HCT116 (cell line): ENCODE measurements at regions not wholly inside any gene's neighbourhood (a gene's known extent, or its start where the extent isn't known, plus 50 kb on each side); places are given as distances from the start of the nearest gene placed in this dataset.

Experiments used
- ATAC-seq: fragments of 200-7000 bp; cut with Tn5 transposase; 2 replicates; pipeline ENCODE4 v1.9.1; 2020; ENCODE audit warnings: mild to moderate bottlenecking, moderate library complexity
- BruUV-seq: library from RNA; stranded (reverse); fragments of 400-500 nt; replicated peaks from 2 replicates; lab custom pipeline; 2021; lab: Mats Ljungman, UMichigan
- CTCF ChIA-PET: fragments of 300-600 bp; sonication (Branson Sonifier 250); formaldehyde crosslinking; loops from one replicate; lab custom pipeline; 2021; ENCODE audit warnings: antibody characterized with exemption; lab: Charles Lee
- POLR2A ChIA-PET: fragments of 300-600, 350-600 bp; sonication (Branson Sonifier 250); formaldehyde crosslinking; loops from one replicate; lab custom pipeline; 2021; ENCODE audit warnings: antibody characterized with exemption; lab: Charles Lee
- RAD21 ChIA-PET, 2 experiments: fragments of 300-600 bp; sonication (Branson Sonifier 250); formaldehyde crosslinking; loops; one replicate each; lab custom pipeline; 2023; ENCODE audit warnings: low total read pairs in 2 of 2; ENCODE audit not compliant: uncharacterized antibody in 2 of 2, unreplicated experiment in 2 of 2, low non-redundant PET in 1 of 2; lab: Charles Lee
- DNase-seq: peaks from one replicate; pipeline ENCODE4 v3.0.0-alpha.2; 2010; ENCODE audit warnings: low read depth, low spot score
- H2AFZ ChIP-seq: fragments of 200-600 bp; shearing (Covaris generic), sonication (generic); 2 replicates; pipeline ENCODE4 v1.6.1; 2017; ENCODE audit warnings: low read depth, mixed run types, mixed read lengths, antibody characterized with exemption, low read length; ENCODE audit not compliant: poor library complexity, severe bottlenecking
- H3K27ac ChIP-seq: 2 replicates; pipeline ENCODE4 v1.5.1; 2012; ENCODE audit warnings: low read depth, low read length
- H3K27me3 ChIP-seq: fragments of 200-600 bp; sonication (generic); 2 replicates; pipeline ENCODE4 v1.6.1; 2016; ENCODE audit warnings: mixed run types, low read length, mixed read lengths; ENCODE audit not compliant: insufficient read depth
- H3K36me3 ChIP-seq, 2 experiments: fragments of 200-500 bp in 1 of 2; fragments of 200-600 bp in 1 of 2; sonication (Bioruptor generic) in 1 of 2; sonication (generic) in 1 of 2; 2 replicates each; pipeline versions ENCODE4 v1.5.1 to v1.6.1; 2014 to 2016; ENCODE audit warnings: low read length in 2 of 2, inconsistent platforms in 1 of 2, mixed read lengths in 1 of 2, mixed run types in 1 of 2; ENCODE audit not compliant: insufficient read depth in 2 of 2, control insufficient read depth in 1 of 2
- H3K4me1 ChIP-seq, 2 experiments: fragments of 200-600 bp in 1 of 2; sonication (generic) in 1 of 2; 2 replicates each; pipeline versions ENCODE4 v1.5.1 to v1.6.1; 2012 to 2017; ENCODE audit warnings: low read length in 2 of 2, inconsistent platforms in 1 of 2, mild to moderate bottlenecking in 1 of 2, mixed read lengths in 1 of 2, mixed run types in 1 of 2, moderate library complexity in 1 of 2; ENCODE audit not compliant: insufficient read depth in 2 of 2, control insufficient read depth in 1 of 2
- H3K4me2 ChIP-seq: fragments of 200-600 bp; sonication (generic); 2 replicates; pipeline ENCODE4 v1.6.1; 2017; ENCODE audit warnings: mixed run types, low read length, mixed read lengths
- H3K4me3 ChIP-seq, 2 experiments: fragments of 200-600 bp in 1 of 2; sonication (generic) in 1 of 2; replicated peaks in 1 of 2; 2 replicates each; pipeline ENCODE4 v1.5.1; 2011 to 2016; ENCODE audit warnings: low read length in 2 of 2, control low read depth in 1 of 2, low read depth in 1 of 2, mild to moderate bottlenecking in 1 of 2, mixed read lengths in 1 of 2, mixed run types in 1 of 2
- H3K79me2 ChIP-seq: fragments of 200-600 bp; sonication (generic); 2 replicates; pipeline ENCODE4 v1.6.1; 2017; ENCODE audit warnings: mild to moderate bottlenecking, mixed run types, low read length, moderate library complexity, mixed read lengths; ENCODE audit not compliant: insufficient read depth
- H3K9ac ChIP-seq: fragments of 200-600 bp; sonication (generic); 2 replicates; pipeline ENCODE4 v1.6.1; 2016; ENCODE audit warnings: low read length, mixed read lengths
- H3K9me2 ChIP-seq: fragments of 200-600 bp; sonication (generic), shearing (Covaris generic); 2 replicates; pipeline ENCODE4 v1.6.1; 2017; ENCODE audit warnings: mixed run types, mild to moderate bottlenecking, moderate library complexity; ENCODE audit not compliant: insufficient read depth
- H3K9me3 ChIP-seq, 2 experiments: fragments of 200-500 bp in 1 of 2; fragments of 200-600 bp in 1 of 2; sonication (Bioruptor generic) in 1 of 2; sonication (generic) in 1 of 2; 2 replicates each; pipeline ENCODE4 v1.6.1; 2014 to 2017; ENCODE audit warnings: low read length in 2 of 2, mixed read lengths in 2 of 2, inconsistent platforms in 1 of 2, low read depth in 1 of 2, mild to moderate bottlenecking in 1 of 2, mixed run types in 1 of 2, moderate library complexity in 1 of 2; ENCODE audit not compliant: control insufficient read depth in 1 of 2, insufficient read depth in 1 of 2
- H4K20me1 ChIP-seq: fragments of 200-600 bp; sonication (generic), shearing (Covaris generic); 2 replicates; pipeline ENCODE4 v1.6.1; 2017; ENCODE audit warnings: mixed run types, mild to moderate bottlenecking, moderate library complexity; ENCODE audit not compliant: insufficient read depth
- EGR1 ChIP-seq: IDR thresholded peaks from 2 replicates; pipeline ENCODE4 v1.6.1; 2012; ENCODE audit warnings: low read depth
- POLR2A ChIP-seq: IDR thresholded peaks from 2 replicates; pipeline ENCODE4 v1.7.0; 2011; ENCODE audit warnings: borderline replicate concordance; ENCODE audit not compliant: insufficient read depth, insufficient read length; ENCODE audit errors: extremely low read depth
- TCF7L2 ChIP-seq: IDR thresholded peaks from 2 replicates; pipeline ENCODE4 v1.7.0; 2011; ENCODE audit warnings: borderline replicate concordance, inconsistent platforms; ENCODE audit not compliant: insufficient read depth, insufficient read length; ENCODE audit errors: extremely low read depth
- YY1 ChIP-seq: IDR thresholded peaks from 2 replicates; pipeline ENCODE4 v1.6.1; 2011; ENCODE audit warnings: low read length, low read depth, moderate library complexity, mild to moderate bottlenecking; ENCODE audit not compliant: insufficient replicate concordance; ENCODE audit errors: extremely low read depth
- intact Hi-C: fragments of 100-400 bp; cut with micrococcal nuclease; formaldehyde crosslinking; loops from 2 replicates; pipeline ENCODE4 v1.10.0; 2022
- TF ChIP-seq, protein P1 (sequence below): IDR thresholded peaks from 2 replicates; pipeline ENCODE4 v1.6.1; 2012; ENCODE audit warnings: low read depth
- TF ChIP-seq, protein P2 (sequence below), 3 experiments: fragments of 200-600 bp in 1 of 3; sonication (generic) in 1 of 3; IDR thresholded peaks in 2 of 3; conservative IDR thresholded peaks in 1 of 3; 2 replicates each; pipeline ENCODE4 v1.5.1; 2012 to 2017; ENCODE audit warnings: low read depth in 2 of 3, low read length in 2 of 3, antibody characterized with exemption in 1 of 3, borderline replicate concordance in 1 of 3, control low read depth in 1 of 3, mild to moderate bottlenecking in 1 of 3, mixed read lengths in 1 of 3, mixed run types in 1 of 3, moderate library complexity in 1 of 3; ENCODE audit not compliant: insufficient read depth in 1 of 3

DNA sequence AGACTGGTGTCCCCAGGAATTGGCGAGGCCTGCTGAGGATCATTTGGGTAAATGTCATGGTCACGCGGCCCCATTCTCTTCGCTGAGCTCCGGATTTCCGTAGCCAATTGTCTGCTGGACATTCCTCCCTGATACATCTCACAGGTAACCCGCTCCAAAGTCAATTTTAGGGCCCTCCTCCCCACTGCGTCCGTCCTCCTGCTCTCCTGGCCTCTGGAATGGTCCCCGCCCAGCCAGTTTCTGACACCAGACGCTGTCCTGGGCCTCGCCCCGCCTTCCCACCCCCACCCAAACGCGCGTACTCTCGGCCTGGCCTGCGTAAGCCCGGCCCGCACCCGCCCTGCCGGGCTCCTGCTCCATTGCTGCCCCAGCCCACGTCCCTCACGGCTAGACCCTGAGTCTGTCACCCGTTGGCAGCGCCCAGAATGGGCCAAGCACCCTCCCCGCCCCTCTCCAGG is 202.0 kb downstream of the AUH start:
- BruUV-seq = no TSS peak
- ChIA-PET POLR2A (no interaction called here), CTCF (no interaction called here), RAD21 (no interaction called here)
- Histone ChIP-seq H3K9ac (no peak overlapping the region), H2AFZ (no peak overlapping the region), H3K4me1 (peaks cover 8 to 32% of the 10 kb centered on the region in 2 experiments), H3K27ac (no peak overlapping the region), H3K36me3 (no peaks in the 10 kb centered on the region), H3K27me3 (no peaks in the 10 kb centered on the region), H3K4me2 (no peak overlapping the region), H4K20me1 (no peaks in the 10 kb centered on the region), H3K9me3 (no peaks in the 10 kb centered on the region; a peak in 1 of 4 replicates), H3K79me2 (no peaks in the 10 kb centered on the region), H3K9me2 (no peaks in the 10 kb centered on the region), H3K4me3 (no peak overlapping the region)
- no peak for DNase-seq
- no peak for ATAC-seq
- intact Hi-C loops = no loop called here
- TF ChIP-seq TCF7L2 = no peak
- no peak for TF ChIP-seq EGR1
- no peak for TF ChIP-seq YY1
- TF ChIP-seq, protein P1, sequence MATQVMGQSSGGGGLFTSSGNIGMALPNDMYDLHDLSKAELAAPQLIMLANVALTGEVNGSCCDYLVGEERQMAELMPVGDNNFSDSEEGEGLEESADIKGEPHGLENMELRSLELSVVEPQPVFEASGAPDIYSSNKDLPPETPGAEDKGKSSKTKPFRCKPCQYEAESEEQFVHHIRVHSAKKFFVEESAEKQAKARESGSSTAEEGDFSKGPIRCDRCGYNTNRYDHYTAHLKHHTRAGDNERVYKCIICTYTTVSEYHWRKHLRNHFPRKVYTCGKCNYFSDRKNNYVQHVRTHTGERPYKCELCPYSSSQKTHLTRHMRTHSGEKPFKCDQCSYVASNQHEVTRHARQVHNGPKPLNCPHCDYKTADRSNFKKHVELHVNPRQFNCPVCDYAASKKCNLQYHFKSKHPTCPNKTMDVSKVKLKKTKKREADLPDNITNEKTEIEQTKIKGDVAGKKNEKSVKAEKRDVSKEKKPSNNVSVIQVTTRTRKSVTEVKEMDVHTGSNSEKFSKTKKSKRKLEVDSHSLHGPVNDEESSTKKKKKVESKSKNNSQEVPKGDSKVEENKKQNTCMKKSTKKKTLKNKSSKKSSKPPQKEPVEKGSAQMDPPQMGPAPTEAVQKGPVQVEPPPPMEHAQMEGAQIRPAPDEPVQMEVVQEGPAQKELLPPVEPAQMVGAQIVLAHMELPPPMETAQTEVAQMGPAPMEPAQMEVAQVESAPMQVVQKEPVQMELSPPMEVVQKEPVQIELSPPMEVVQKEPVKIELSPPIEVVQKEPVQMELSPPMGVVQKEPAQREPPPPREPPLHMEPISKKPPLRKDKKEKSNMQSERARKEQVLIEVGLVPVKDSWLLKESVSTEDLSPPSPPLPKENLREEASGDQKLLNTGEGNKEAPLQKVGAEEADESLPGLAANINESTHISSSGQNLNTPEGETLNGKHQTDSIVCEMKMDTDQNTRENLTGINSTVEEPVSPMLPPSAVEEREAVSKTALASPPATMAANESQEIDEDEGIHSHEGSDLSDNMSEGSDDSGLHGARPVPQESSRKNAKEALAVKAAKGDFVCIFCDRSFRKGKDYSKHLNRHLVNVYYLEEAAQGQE = no peak
- TF ChIP-seq POLR2A = no peak
- TF ChIP-seq, protein P2, sequence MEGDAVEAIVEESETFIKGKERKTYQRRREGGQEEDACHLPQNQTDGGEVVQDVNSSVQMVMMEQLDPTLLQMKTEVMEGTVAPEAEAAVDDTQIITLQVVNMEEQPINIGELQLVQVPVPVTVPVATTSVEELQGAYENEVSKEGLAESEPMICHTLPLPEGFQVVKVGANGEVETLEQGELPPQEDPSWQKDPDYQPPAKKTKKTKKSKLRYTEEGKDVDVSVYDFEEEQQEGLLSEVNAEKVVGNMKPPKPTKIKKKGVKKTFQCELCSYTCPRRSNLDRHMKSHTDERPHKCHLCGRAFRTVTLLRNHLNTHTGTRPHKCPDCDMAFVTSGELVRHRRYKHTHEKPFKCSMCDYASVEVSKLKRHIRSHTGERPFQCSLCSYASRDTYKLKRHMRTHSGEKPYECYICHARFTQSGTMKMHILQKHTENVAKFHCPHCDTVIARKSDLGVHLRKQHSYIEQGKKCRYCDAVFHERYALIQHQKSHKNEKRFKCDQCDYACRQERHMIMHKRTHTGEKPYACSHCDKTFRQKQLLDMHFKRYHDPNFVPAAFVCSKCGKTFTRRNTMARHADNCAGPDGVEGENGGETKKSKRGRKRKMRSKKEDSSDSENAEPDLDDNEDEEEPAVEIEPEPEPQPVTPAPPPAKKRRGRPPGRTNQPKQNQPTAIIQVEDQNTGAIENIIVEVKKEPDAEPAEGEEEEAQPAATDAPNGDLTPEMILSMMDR (IDR thresholded peaks at IDR 0.05 in 2 of 3, conservative IDR thresholded peaks at IDR 0.05 in 1 of 3; ENCODE audit: borderline replicate concordance in 1 of 3, insufficient read depth in 1 of 3, low read depth in 2 of 3, low read length in 2 of 3) = no peak
